Astrocyte (in vitro differentiated cells and primary cell): ENCODE measurements at regions not wholly inside any gene's neighbourhood (a gene's known extent, or its start where the extent isn't known, plus 50 kb on each side); places are given as distances from the start of the nearest gene placed in this dataset.

ENCODE experiments used
- DNase-seq: peaks from one replicate; pipeline ENCODE4 v3.0.0-alpha.2; 2010; ENCODE audit warnings: low read depth
- FAIRE-seq: peaks from 2 replicates; lab custom pipeline; 2011; peaks lifted over from hg19 to GRCh38; lab: Jason Lieb, UNC
- H2AFZ ChIP-seq: 2 replicates; pipeline ENCODE4 v1.6.0; 2012; ENCODE audit warnings: low read depth, low read length, inconsistent platforms
- H3K27ac ChIP-seq: 2 replicates; pipeline ENCODE4 v1.5.1; 2011; ENCODE audit warnings: low read depth, low read length, inconsistent platforms
- H3K27me3 ChIP-seq: 2 replicates; pipeline ENCODE4 v1.6.0; 2011; ENCODE audit warnings: low read length, inconsistent platforms; ENCODE audit not compliant: insufficient read depth
- H3K36me3 ChIP-seq: 2 replicates; pipeline ENCODE4 v1.5.1; 2011; ENCODE audit warnings: low read length, inconsistent platforms; ENCODE audit not compliant: insufficient read depth
- H3K4me1 ChIP-seq: 2 replicates; pipeline ENCODE4 v1.5.1; 2011; ENCODE audit warnings: low read length, inconsistent platforms; ENCODE audit not compliant: insufficient read depth
- H3K4me2 ChIP-seq: 2 replicates; pipeline ENCODE4 v1.6.0; 2012; ENCODE audit warnings: low read length, inconsistent platforms
- H3K4me3 ChIP-seq: 2 replicates; pipeline ENCODE4 v1.5.1; 2011; ENCODE audit warnings: low read depth, mild to moderate bottlenecking, low read length, inconsistent platforms; ENCODE audit not compliant: insufficient read depth
- H3K79me2 ChIP-seq: 2 replicates; pipeline ENCODE4 v1.6.0; 2012; ENCODE audit warnings: mild to moderate bottlenecking, low read length, inconsistent platforms; ENCODE audit not compliant: insufficient read depth
- H3K9ac ChIP-seq: 2 replicates; pipeline ENCODE4 v1.6.0; 2012; ENCODE audit warnings: mild to moderate bottlenecking, low read length, inconsistent platforms
- H3K9me3 ChIP-seq: 2 replicates; pipeline ENCODE4 v1.5.1; 2012; ENCODE audit warnings: low read depth, mild to moderate bottlenecking, low read length, inconsistent platforms; ENCODE audit not compliant: insufficient read depth
- H4K20me1 ChIP-seq: 2 replicates; pipeline ENCODE4 v1.6.0; 2012; ENCODE audit warnings: low read length, inconsistent platforms; ENCODE audit not compliant: insufficient read depth
- H3K27ac Mint-ChIP-seq: one replicate; pipeline ENCODE4 v1.8.0; 2021; ENCODE audit warnings: mild to moderate bottlenecking, mixed read lengths; ENCODE audit not compliant: unreplicated experiment
- H3K27me3 Mint-ChIP-seq: one replicate; pipeline ENCODE4 v1.8.0; 2021; ENCODE audit warnings: low read depth, mixed read lengths; ENCODE audit not compliant: unreplicated experiment
- H3K36me3 Mint-ChIP-seq: one replicate; pipeline ENCODE4 v1.8.0; 2021; ENCODE audit warnings: low read depth, mixed read lengths; ENCODE audit not compliant: unreplicated experiment
- H3K4me1 Mint-ChIP-seq: one replicate; pipeline ENCODE4 v1.8.0; 2021; ENCODE audit warnings: low read depth, mixed read lengths; ENCODE audit not compliant: unreplicated experiment
- H3K4me3 Mint-ChIP-seq: one replicate; pipeline ENCODE4 v1.8.0; 2021; ENCODE audit warnings: mild to moderate bottlenecking, moderate library complexity, mixed read lengths; ENCODE audit not compliant: unreplicated experiment
- H3K9me3 Mint-ChIP-seq: one replicate; pipeline ENCODE4 v1.8.0; 2021; ENCODE audit warnings: mild to moderate bottlenecking, mixed read lengths; ENCODE audit not compliant: unreplicated experiment
- EZH2 ChIP-seq: IDR thresholded peaks from 2 replicates; pipeline ENCODE4 v1.6.1; 2012; ENCODE audit warnings: mild to moderate bottlenecking, low read length, inconsistent platforms; ENCODE audit not compliant: insufficient read depth
- TF ChIP-seq, protein P1 (sequence below): IDR thresholded peaks from 2 replicates; pipeline ENCODE4 v1.5.1; 2011; ENCODE audit warnings: low read depth, mild to moderate bottlenecking, inconsistent platforms, low read length, moderate library complexity; ENCODE audit not compliant: insufficient read depth

DNA sequence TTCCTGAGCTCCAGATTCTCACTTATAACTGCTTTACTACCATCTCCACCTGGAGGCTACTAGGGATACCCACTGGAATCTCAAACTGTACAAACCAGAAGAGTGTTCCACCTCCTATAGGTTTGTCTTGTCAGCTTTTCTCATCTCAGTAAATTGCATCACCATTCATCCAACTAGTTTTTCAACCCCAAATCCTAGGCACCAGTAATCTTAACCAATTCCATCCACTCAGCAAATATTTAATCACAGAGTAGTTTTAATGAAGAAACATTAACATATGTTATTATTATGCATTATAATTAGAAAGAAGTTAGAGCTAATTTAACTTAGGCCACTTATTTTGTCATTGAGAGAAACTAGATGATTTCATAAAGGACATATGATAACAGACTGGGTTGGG lies 635.0 kb downstream of the DCDC2C start:
- FAIRE-seq (no peak), DNase-seq (no peak)
- Histone ChIP-seq H4K20me1 (no peaks in the 10 kb centered on the region), H3K79me2 (no peaks in the 10 kb centered on the region), H3K4me3 (no peak overlapping the region), H3K4me1 (no peaks in the 10 kb centered on the region), H3K27me3 (no peaks in the 10 kb centered on the region), H3K27ac (no peak overlapping the region), H3K9me3 (peaks cover 8% of the 10 kb centered on the region), H2AFZ (no peak overlapping the region), H3K36me3 (no peaks in the 10 kb centered on the region), H3K4me2 (no peak overlapping the region), H3K9ac (no peak overlapping the region)
- Mint-ChIP-seq H3K27ac (no peak overlapping the region), H3K4me1 (no peaks in the 10 kb centered on the region), H3K27me3 (no peaks in the 10 kb centered on the region), H3K36me3 (no peaks in the 10 kb centered on the region), H3K4me3 (no peak overlapping the region), H3K9me3 (no peaks in the 10 kb centered on the region)
- TF ChIP-seq, protein P1, sequence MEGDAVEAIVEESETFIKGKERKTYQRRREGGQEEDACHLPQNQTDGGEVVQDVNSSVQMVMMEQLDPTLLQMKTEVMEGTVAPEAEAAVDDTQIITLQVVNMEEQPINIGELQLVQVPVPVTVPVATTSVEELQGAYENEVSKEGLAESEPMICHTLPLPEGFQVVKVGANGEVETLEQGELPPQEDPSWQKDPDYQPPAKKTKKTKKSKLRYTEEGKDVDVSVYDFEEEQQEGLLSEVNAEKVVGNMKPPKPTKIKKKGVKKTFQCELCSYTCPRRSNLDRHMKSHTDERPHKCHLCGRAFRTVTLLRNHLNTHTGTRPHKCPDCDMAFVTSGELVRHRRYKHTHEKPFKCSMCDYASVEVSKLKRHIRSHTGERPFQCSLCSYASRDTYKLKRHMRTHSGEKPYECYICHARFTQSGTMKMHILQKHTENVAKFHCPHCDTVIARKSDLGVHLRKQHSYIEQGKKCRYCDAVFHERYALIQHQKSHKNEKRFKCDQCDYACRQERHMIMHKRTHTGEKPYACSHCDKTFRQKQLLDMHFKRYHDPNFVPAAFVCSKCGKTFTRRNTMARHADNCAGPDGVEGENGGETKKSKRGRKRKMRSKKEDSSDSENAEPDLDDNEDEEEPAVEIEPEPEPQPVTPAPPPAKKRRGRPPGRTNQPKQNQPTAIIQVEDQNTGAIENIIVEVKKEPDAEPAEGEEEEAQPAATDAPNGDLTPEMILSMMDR, result no peak
- no peak for TF ChIP-seq EZH2

DNA sequence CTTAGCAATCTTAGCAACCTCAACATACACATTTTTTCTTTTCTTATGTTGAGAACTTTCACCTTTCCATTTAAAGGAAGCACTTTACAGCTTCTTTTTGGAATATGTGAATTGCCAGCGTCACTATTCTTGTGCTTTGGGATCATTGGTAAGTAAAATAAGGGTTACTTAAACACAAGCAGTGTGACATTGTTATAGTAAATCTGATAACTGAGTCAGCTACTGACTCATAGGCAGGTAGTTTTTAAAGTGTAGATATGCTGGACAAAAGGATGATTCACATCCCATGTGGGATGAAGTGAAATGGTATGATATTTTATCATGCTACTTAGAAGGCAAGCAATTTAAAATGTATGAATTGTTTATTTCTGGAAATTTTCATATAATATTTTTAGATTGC lies 637.2 kb downstream of the DCDC2C start:
- no peak overlapping the region for H3K9ac ChIP-seq
- DNase-seq (no peak), FAIRE-seq (no peak)
- H2AFZ ChIP-seq, result no peak overlapping the region
- H3K27ac ChIP-seq, result no peak overlapping the region
- Mint-ChIP-seq H3K27ac (no peak overlapping the region), H3K4me3 (no peak overlapping the region), H3K4me1 (no peaks in the 10 kb centered on the region), H3K36me3 (no peaks in the 10 kb centered on the region), H3K9me3 (no peaks in the 10 kb centered on the region), H3K27me3 (no peaks in the 10 kb centered on the region)
- H3K9me3 ChIP-seq, result peaks cover under 1% of the 10 kb centered on the region
- no peak for TF ChIP-seq EZH2
- TF ChIP-seq, protein P1, result no peak
- H3K27me3 ChIP-seq, result no peaks in the 10 kb centered on the region
- H3K36me3 ChIP-seq, result no peaks in the 10 kb centered on the region
- no peaks in the 10 kb centered on the region for H4K20me1 ChIP-seq
- no peaks in the 10 kb centered on the region for H3K79me2 ChIP-seq
- H3K4me2 ChIP-seq, result no peak overlapping the region
- H3K4me3 ChIP-seq, result no peak overlapping the region
- H3K4me1 ChIP-seq, result no peaks in the 10 kb centered on the region

DNA sequence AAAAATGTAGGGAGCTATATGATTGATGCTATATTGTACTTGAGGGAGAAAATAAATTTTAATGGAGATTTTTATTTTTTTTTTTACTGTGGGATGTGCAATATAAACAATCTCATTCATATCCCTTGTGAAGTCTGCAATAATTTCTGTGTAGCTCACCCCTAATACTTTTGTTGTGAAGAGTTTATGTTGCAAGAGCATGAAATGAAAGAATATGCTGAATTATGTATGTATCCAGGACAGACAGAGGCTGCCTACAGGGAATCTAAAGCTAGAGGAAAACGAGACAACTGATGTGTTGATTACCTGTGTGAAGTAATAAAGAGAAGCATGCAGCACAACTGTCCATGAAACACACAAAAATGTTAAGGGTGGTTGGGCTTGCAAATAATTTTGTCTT lies 643.3 kb downstream of the DCDC2C start:
- H3K27ac Mint-ChIP-seq, result no peak overlapping the region
- Histone ChIP-seq H2AFZ (no peak overlapping the region), H3K9me3 (peaks cover 4% of the 10 kb centered on the region), H3K4me1 (no peaks in the 10 kb centered on the region), H3K36me3 (no peaks in the 10 kb centered on the region), H3K9ac (no peak overlapping the region), H3K4me2 (no peak overlapping the region), H3K27me3 (no peaks in the 10 kb centered on the region), H4K20me1 (no peaks in the 10 kb centered on the region), H3K79me2 (no peaks in the 10 kb centered on the region), H3K27ac (no peak overlapping the region), H3K4me3 (no peak overlapping the region)
- TF ChIP-seq, protein P1, result no peak
- TF ChIP-seq EZH2, result no peak
- H3K4me1 Mint-ChIP-seq, result no peaks in the 10 kb centered on the region
- FAIRE-seq (no peak), DNase-seq (no peak)
- no peak overlapping the region for H3K4me3 Mint-ChIP-seq
- no peaks in the 10 kb centered on the region for H3K27me3 Mint-ChIP-seq
- H3K9me3 Mint-ChIP-seq, result no peaks in the 10 kb centered on the region
- no peaks in the 10 kb centered on the region for H3K36me3 Mint-ChIP-seq
